ENCODE measurements at regions not wholly inside any gene's neighbourhood (a gene's known extent, or its start where the extent isn't known, plus 50 kb on each side); places are given as distances from the start of the nearest gene placed in this dataset.

DNA sequence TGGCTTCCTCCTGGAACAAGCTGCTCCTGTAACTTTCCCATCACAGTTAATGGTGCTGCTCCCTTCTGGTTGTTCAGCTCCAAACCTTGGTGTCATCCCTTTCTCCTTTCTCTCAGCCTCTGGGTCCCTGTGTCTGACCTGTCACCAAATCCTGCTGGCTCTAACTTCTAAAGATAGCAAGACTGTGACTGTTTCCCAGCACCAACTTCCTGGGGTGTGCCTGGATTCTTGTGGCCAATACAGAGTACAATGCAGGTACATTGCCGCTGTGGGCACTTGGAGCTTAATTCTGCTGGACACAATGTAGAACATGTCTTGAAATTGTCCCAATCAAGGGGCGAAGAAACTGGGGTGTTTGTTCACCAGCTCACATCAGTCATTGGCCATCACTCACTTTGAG is 156.7 kb upstream of the CSF3R start:
- H3K27ac ChIP-seq (ENCODE audit: low read length), result no peak overlapping the region
- TF ChIP-seq, protein P1, sequence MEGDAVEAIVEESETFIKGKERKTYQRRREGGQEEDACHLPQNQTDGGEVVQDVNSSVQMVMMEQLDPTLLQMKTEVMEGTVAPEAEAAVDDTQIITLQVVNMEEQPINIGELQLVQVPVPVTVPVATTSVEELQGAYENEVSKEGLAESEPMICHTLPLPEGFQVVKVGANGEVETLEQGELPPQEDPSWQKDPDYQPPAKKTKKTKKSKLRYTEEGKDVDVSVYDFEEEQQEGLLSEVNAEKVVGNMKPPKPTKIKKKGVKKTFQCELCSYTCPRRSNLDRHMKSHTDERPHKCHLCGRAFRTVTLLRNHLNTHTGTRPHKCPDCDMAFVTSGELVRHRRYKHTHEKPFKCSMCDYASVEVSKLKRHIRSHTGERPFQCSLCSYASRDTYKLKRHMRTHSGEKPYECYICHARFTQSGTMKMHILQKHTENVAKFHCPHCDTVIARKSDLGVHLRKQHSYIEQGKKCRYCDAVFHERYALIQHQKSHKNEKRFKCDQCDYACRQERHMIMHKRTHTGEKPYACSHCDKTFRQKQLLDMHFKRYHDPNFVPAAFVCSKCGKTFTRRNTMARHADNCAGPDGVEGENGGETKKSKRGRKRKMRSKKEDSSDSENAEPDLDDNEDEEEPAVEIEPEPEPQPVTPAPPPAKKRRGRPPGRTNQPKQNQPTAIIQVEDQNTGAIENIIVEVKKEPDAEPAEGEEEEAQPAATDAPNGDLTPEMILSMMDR (IDR thresholded peaks at IDR 0.05; ENCODE audit: low read depth, low read length), result no peak
- TF ChIP-seq EZH2phosphoT487 (IDR thresholded peaks at IDR 0.05; ENCODE audit: low read depth), result no peak
- no peaks in the 10 kb centered on the region for H3K9me3 ChIP-seq (ENCODE audit: insufficient read depth, low read length)
- H3K79me2 ChIP-seq (ENCODE audit: low read length), result no peaks in the 10 kb centered on the region
- H2AFZ ChIP-seq (ENCODE audit: low read depth, low read length), result no peak overlapping the region
- no peaks in the 10 kb centered on the region for H3K36me3 ChIP-seq (replicated peaks; ENCODE audit: low read depth, low read length)
- peaks cover 10% of the 10 kb centered on the region for H3K27me3 ChIP-seq (ENCODE audit: low read depth, low read length)
- no peak overlapping the region for H3K4me2 ChIP-seq (ENCODE audit: low read length)
- no peak overlapping the region for H3K4me3 ChIP-seq (ENCODE audit: low read length)
- H4K20me1 ChIP-seq (ENCODE audit: insufficient read depth, low read length), result no peaks in the 10 kb centered on the region
- no peak overlapping the region for H3K9ac ChIP-seq (ENCODE audit: low read length)
- peaks cover 6% of the 10 kb centered on the region for H3K4me1 ChIP-seq (ENCODE audit: low read length)

DNA sequence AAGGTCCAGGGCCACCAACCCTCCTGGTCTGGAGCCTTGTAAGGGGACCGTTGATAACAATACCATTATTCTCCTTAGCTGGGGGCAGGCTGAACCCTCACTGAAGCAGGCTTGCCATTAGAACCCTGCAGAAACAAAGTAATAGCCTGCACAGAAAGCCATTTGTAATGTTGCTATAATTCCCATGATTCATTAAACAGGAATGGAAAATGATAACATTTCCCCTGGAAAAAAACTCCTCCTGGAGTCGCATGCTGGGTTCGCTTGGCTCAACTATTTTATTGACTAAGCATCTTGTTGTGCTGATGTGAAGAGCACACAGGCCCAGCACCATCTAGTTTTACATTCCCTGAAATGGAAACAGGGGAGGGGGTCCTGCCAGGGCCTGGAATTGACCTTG is 155.6 kb upstream of the CSF3R start:
- H3K27ac ChIP-seq (ENCODE audit: low read length), result no peak overlapping the region
- no peak overlapping the region for H2AFZ ChIP-seq (ENCODE audit: low read depth, low read length)
- no peaks in the 10 kb centered on the region for H3K36me3 ChIP-seq (replicated peaks; ENCODE audit: low read depth, low read length)
- H3K79me2 ChIP-seq (ENCODE audit: low read length), result no peaks in the 10 kb centered on the region
- H3K4me1 ChIP-seq (ENCODE audit: low read length), result no peaks in the 10 kb centered on the region
- TF ChIP-seq, protein P1 (IDR thresholded peaks at IDR 0.05; ENCODE audit: low read depth, low read length), result no peak
- no peak for TF ChIP-seq EZH2phosphoT487 (IDR thresholded peaks at IDR 0.05; ENCODE audit: low read depth)
- no peak overlapping the region for H3K4me3 ChIP-seq (ENCODE audit: low read length)
- H4K20me1 ChIP-seq (ENCODE audit: insufficient read depth, low read length), result no peaks in the 10 kb centered on the region
- no peak overlapping the region for H3K9ac ChIP-seq (ENCODE audit: low read length)
- H3K4me2 ChIP-seq (ENCODE audit: low read length), result no peak overlapping the region
- H3K27me3 ChIP-seq (ENCODE audit: low read depth, low read length), result peaks cover 10% of the 10 kb centered on the region
- no peaks in the 10 kb centered on the region for H3K9me3 ChIP-seq (ENCODE audit: insufficient read depth, low read length)

DNA sequence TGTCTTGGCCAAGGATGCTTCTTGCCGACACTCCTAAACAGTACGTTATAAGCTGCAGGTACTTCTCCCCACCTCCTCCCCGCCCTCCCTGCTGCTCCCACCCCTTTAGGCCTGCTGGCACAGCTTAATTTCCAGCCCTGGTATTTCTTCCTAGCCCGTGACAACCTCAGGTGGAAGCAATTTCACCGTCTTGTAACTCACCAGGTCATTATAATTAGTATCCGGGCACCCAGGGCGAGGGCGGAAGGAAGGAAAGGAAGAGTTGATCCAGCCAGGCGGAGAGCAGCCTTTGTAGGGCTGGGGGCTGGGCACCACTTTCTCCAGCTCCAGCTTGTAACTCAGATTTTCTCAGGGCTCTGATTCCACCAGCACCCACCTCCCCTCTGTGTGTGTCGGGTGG is 153.5 kb upstream of the CSF3R start:
- Histone ChIP-seq H3K27me3 (ENCODE audit: low read depth, low read length) (peaks cover 6% of the 10 kb centered on the region; the same call in 1 of the 2 replicates), H3K4me3 (ENCODE audit: low read length) (no peak overlapping the region), H2AFZ (ENCODE audit: low read depth, low read length) (no peak overlapping the region), H4K20me1 (ENCODE audit: insufficient read depth, low read length) (no peaks in the 10 kb centered on the region), H3K27ac (ENCODE audit: low read length) (no peak overlapping the region), H3K9ac (ENCODE audit: low read length) (no peak overlapping the region), H3K4me2 (ENCODE audit: low read length) (no peak overlapping the region), H3K79me2 (ENCODE audit: low read length) (no peaks in the 10 kb centered on the region), H3K36me3 (replicated peaks; ENCODE audit: low read depth, low read length) (no peaks in the 10 kb centered on the region), H3K4me1 (ENCODE audit: low read length) (no peaks in the 10 kb centered on the region), H3K9me3 (ENCODE audit: insufficient read depth, low read length) (no peaks in the 10 kb centered on the region)
- TF ChIP-seq EZH2phosphoT487 (IDR thresholded peaks at IDR 0.05; ENCODE audit: low read depth), result no peak
- TF ChIP-seq, protein P1 (IDR thresholded peaks at IDR 0.05; ENCODE audit: low read depth, low read length), result no peak

DNA sequence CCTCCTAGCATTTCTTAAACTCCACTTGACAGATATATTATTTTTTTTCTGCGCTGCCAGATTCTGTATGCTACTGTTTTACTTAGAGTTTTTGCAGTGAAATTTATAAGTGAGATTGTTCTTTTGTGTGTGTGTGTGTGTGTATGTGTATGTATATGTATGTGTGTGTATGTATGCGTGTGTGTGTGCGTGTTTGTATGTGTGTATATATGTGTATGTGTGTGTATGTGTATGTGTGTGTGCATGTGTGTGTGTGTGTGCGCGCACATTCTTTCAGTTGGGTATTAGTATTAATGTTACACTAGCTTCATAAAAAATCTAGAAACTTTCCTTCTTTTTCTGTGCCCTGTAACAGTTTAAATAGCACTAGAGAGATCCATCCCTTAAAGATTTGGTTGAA is 152.6 kb upstream of the CSF3R start:
- no peak overlapping the region for H3K4me2 ChIP-seq (ENCODE audit: low read length)
- H3K9ac ChIP-seq (ENCODE audit: low read length), result no peak overlapping the region
- H4K20me1 ChIP-seq (ENCODE audit: insufficient read depth, low read length), result no peaks in the 10 kb centered on the region
- TF ChIP-seq, protein P1 (IDR thresholded peaks at IDR 0.05; ENCODE audit: low read depth, low read length), result no peak
- no peak for TF ChIP-seq EZH2phosphoT487 (IDR thresholded peaks at IDR 0.05; ENCODE audit: low read depth)
- no peaks in the 10 kb centered on the region for H3K4me1 ChIP-seq (ENCODE audit: low read length)
- H2AFZ ChIP-seq (ENCODE audit: low read depth, low read length), result no peak overlapping the region
- no peaks in the 10 kb centered on the region for H3K36me3 ChIP-seq (replicated peaks; ENCODE audit: low read depth, low read length)
- no peak overlapping the region for H3K4me3 ChIP-seq (ENCODE audit: low read length)
- H3K9me3 ChIP-seq (ENCODE audit: insufficient read depth, low read length), result no peaks in the 10 kb centered on the region
- peaks cover 6% of the 10 kb centered on the region; the same call in 1 of the 2 replicates for H3K27me3 ChIP-seq (ENCODE audit: low read depth, low read length)
- H3K27ac ChIP-seq (ENCODE audit: low read length), result no peak overlapping the region
- no peaks in the 10 kb centered on the region for H3K79me2 ChIP-seq (ENCODE audit: low read length)
